HG02885 (cell line): ENCODE measurements at regions not wholly inside any gene's neighbourhood (a gene's known extent, or its start where the extent isn't known, plus 50 kb on each side); places are given as distances from the start of the nearest gene placed in this dataset.
"Not testable (repeated sequence)": the region's sequence is repeated elsewhere in the genome, so short reads cannot be mapped to it uniquely, and the experiment has no call there.

ENCODE experiments used
- ATAC-seq: cut with Tn5 transposase; IDR thresholded peaks from one replicate; pipeline ENCODE4 v1.9.1; 2021; ENCODE audit warnings: mild to moderate bottlenecking; ENCODE audit not compliant: unreplicated experiment, poor library complexity

- ATAC-seq: no peak
Observed at GRCh38 chr10:14431868-14432267, 101.1 kb upstream of the FRMD4A start.

- no peak for ATAC-seq
Observed at GRCh38 chr10:14429043-14429700, 98.4 kb upstream of the FRMD4A start.

GRCh38 chr10:14425034-14425433 lies 94.3 kb upstream of the FRMD4A start:
- no peak for ATAC-seq

GRCh38 chr10:14423111-14423744 lies 92.5 kb upstream of the FRMD4A start:
- ATAC-seq: no peak

- ATAC-seq: no peak
Observed at GRCh38 chr10:14422431-14422830, 91.7 kb upstream of the FRMD4A start.

GRCh38 chr10:14421941-14422340 lies 91.2 kb upstream of the FRMD4A start:
- ATAC-seq: no peak

GRCh38 chr10:14417336-14417735 lies 86.6 kb upstream of the FRMD4A start:
- ATAC-seq: not testable (repeated sequence)

GRCh38 chr10:14416308-14416700 lies 85.6 kb upstream of the FRMD4A start:
- no peak for ATAC-seq

GRCh38 chr10:14415676-14416307 lies 85.1 kb upstream of the FRMD4A start:
- ATAC-seq: no peak

GRCh38 chr10:14414901-14415300 lies 84.2 kb upstream of the FRMD4A start:
- ATAC-seq: no peak

- no peak for ATAC-seq
Observed at GRCh38 chr10:14413523-14413922, 82.8 kb upstream of the FRMD4A start.

- ATAC-seq: no peak
Observed at GRCh38 chr10:14412624-14413023, 81.9 kb upstream of the FRMD4A start.

- ATAC-seq: no peak
Observed at GRCh38 chr10:14409856-14410458, 79.2 kb upstream of the FRMD4A start.

GRCh38 chr10:14409247-14409646 lies 78.5 kb upstream of the FRMD4A start:
- no peak for ATAC-seq

- ATAC-seq: no peak
Observed at GRCh38 chr10:14408139-14408538, 77.4 kb upstream of the FRMD4A start.

- no peak for ATAC-seq
Observed at GRCh38 chr10:14407567-14407966, 76.8 kb upstream of the FRMD4A start.

- ATAC-seq: no peak
Observed at GRCh38 chr10:14405076-14406065, 74.6 kb upstream of the FRMD4A start.

GRCh38 chr10:14403881-14404623 lies 73.3 kb upstream of the FRMD4A start:
- no peak for ATAC-seq

- ATAC-seq: no peak
Observed at GRCh38 chr10:14403359-14403758, 72.6 kb upstream of the FRMD4A start.
